HEK293 (cell line): ENCODE measurements at regions not wholly inside any gene's neighbourhood (a gene's known extent, or its start where the extent isn't known, plus 50 kb on each side); places are given as distances from the start of the nearest gene placed in this dataset.

Experiments
- CTCF ChIA-PET: fragments of 350-600 bp; formaldehyde crosslinking; extraction: SDS; loops from one replicate; lab custom pipeline; 2021; ENCODE audit warnings: antibody characterized with exemption; lab: Yijun Ruan, JAX
- POLR2A ChIA-PET: fragments of 300-600 bp; formaldehyde crosslinking; extraction: SDS; loops from one replicate; lab custom pipeline; 2020; ENCODE audit warnings: antibody characterized with exemption, inconsistent platforms; lab: Yijun Ruan, JAX
- H3K27ac ChIP-seq: fragments of 200-500 bp; sonication (Bioruptor generic); 2 replicates; pipeline ENCODE4 v1.5.1; 2014; ENCODE audit warnings: low read depth, low read length, control low read depth, inconsistent platforms; ENCODE audit errors: extremely low read depth
- H3K36me3 ChIP-seq, 2 experiments: fragments of 200-500 bp in 1 of 2; sonication (Bioruptor generic) in 1 of 2; 1 replicate in 1 of 2; 2 replicates in 1 of 2; pipeline ENCODE4 v1.5.1; 2014 to 2017; ENCODE audit warnings: inconsistent platforms in 2 of 2, low read length in 2 of 2; ENCODE audit not compliant: control insufficient read depth in 2 of 2, insufficient read depth in 1 of 2
- H3K4me1 ChIP-seq: fragments of 200-500 bp; sonication (Bioruptor generic); 2 replicates; pipeline ENCODE4 v1.5.1; 2014; ENCODE audit warnings: mild to moderate bottlenecking, low read length, inconsistent platforms; ENCODE audit not compliant: control insufficient read depth, insufficient read depth
- H3K4me3 ChIP-seq: 2 replicates; pipeline ENCODE4 v1.5.1; 2011; ENCODE audit warnings: low read depth, mild to moderate bottlenecking, control low read depth, low read length, moderate library complexity
- H3K9me3 ChIP-seq: fragments of 200-500 bp; sonication (Bioruptor generic); 2 replicates; pipeline ENCODE4 v1.5.1; 2014; ENCODE audit warnings: low read depth, low read length, inconsistent platforms; ENCODE audit not compliant: control insufficient read depth, insufficient read depth
- AEBP2 ChIP-seq: fragments of 450-650 bp; formaldehyde crosslinking; IDR thresholded peaks from 2 replicates; pipeline ENCODE4 v1.5.1; 2016; ENCODE audit warnings: missing biosample characterization, missing genetic modification characterization, borderline replicate concordance
- GFI1B ChIP-seq: fragments of 450-650 bp; formaldehyde crosslinking; IDR thresholded peaks from 2 replicates; pipeline ENCODE4 v1.5.1; 2016; ENCODE audit warnings: missing biosample characterization, missing genetic modification characterization
- KLF1 ChIP-seq: fragments of 450-650 bp; formaldehyde crosslinking; IDR thresholded peaks from 2 replicates; pipeline ENCODE4 v1.5.1; 2016; ENCODE audit warnings: missing biosample characterization, missing genetic modification characterization
- OSR2 ChIP-seq: fragments of 450-650 bp; formaldehyde crosslinking; IDR thresholded peaks from 2 replicates; pipeline ENCODE4 v1.5.1; 2016; ENCODE audit warnings: missing biosample characterization, missing genetic modification characterization
- SP2 ChIP-seq: fragments of 450-650 bp; formaldehyde crosslinking; IDR thresholded peaks from 2 replicates; pipeline ENCODE4 v1.5.1; 2016; ENCODE audit warnings: missing biosample characterization, missing genetic modification characterization
- ZBTB1 ChIP-seq: fragments of 450-650 bp; formaldehyde crosslinking; IDR thresholded peaks from 2 replicates; pipeline ENCODE4 v1.5.1; 2016; ENCODE audit warnings: missing biosample characterization, missing genetic modification characterization
- ZBTB8A ChIP-seq: fragments of 450-650 bp; formaldehyde crosslinking; IDR thresholded peaks from 2 replicates; pipeline ENCODE4 v1.5.1; 2016; ENCODE audit warnings: missing biosample characterization, missing genetic modification characterization
- ZNF114 ChIP-seq: fragments of 450-650 bp; formaldehyde crosslinking; IDR thresholded peaks from 2 replicates; pipeline ENCODE4 v1.5.0; 2017; ENCODE audit warnings: missing biosample characterization, missing genetic modification characterization
- ZNF16 ChIP-seq: fragments of 450-650 bp; formaldehyde crosslinking; IDR thresholded peaks from 2 replicates; pipeline ENCODE4 v1.5.1; 2016; ENCODE audit warnings: low read depth, missing biosample characterization, missing genetic modification characterization
- ZNF23 ChIP-seq: fragments of 450-650 bp; formaldehyde crosslinking; IDR thresholded peaks from 2 replicates; pipeline ENCODE4 v1.5.1; 2016; ENCODE audit warnings: missing biosample characterization, missing genetic modification characterization, borderline replicate concordance
- ZNF248 ChIP-seq: fragments of 450-650 bp; formaldehyde crosslinking; IDR thresholded peaks from 2 replicates; pipeline ENCODE4 v1.5.1; 2017; ENCODE audit warnings: missing biosample characterization, missing genetic modification characterization
- ZNF274 ChIP-seq, 2 experiments: fragments of 200-500 bp in 1 of 2; fragments of 450-650 bp in 1 of 2; sonication (Bioruptor generic) in 1 of 2; formaldehyde crosslinking in 1 of 2; IDR thresholded peaks; 2 replicates each; pipeline versions ENCODE4 v1.5.1 to v1.6.1; 2014 to 2016; ENCODE audit warnings: borderline replicate concordance in 1 of 2, inconsistent platforms in 1 of 2, low read length in 1 of 2, missing biosample characterization in 1 of 2, missing genetic modification characterization in 1 of 2
- ZNF311 ChIP-seq: fragments of 450-650 bp; formaldehyde crosslinking; IDR thresholded peaks from 2 replicates; pipeline ENCODE4 v1.5.1; 2017; ENCODE audit warnings: missing biosample characterization, missing genetic modification characterization, borderline replicate concordance
- ZNF324 ChIP-seq: fragments of 450-650 bp; formaldehyde crosslinking; IDR thresholded peaks from 2 replicates; pipeline ENCODE4 v1.5.1; 2016; ENCODE audit warnings: missing biosample characterization, missing genetic modification characterization
- ZNF354C ChIP-seq: fragments of 450-650 bp; formaldehyde crosslinking; IDR thresholded peaks from 2 replicates; pipeline ENCODE4 v1.5.1; 2016; ENCODE audit warnings: missing biosample characterization, missing genetic modification characterization, low read depth, borderline replicate concordance
- ZNF391 ChIP-seq: fragments of 450-650 bp; formaldehyde crosslinking; IDR thresholded peaks from 2 replicates; pipeline ENCODE4 v1.5.1; 2016; ENCODE audit warnings: low read depth, missing biosample characterization, missing genetic modification characterization, borderline replicate concordance
- ZNF555 ChIP-seq: fragments of 450-650 bp; formaldehyde crosslinking; conservative IDR thresholded peaks from 2 replicates; pipeline ENCODE4 v1.5.1; 2017; ENCODE audit warnings: missing biosample characterization, mild to moderate bottlenecking, missing genetic modification characterization, inconsistent platforms
- ZNF585B ChIP-seq: fragments of 450-650 bp; formaldehyde crosslinking; IDR thresholded peaks from 2 replicates; pipeline ENCODE4 v1.5.1; 2016; ENCODE audit warnings: missing biosample characterization, missing genetic modification characterization
- ZNF600 ChIP-seq: fragments of 450-650 bp; formaldehyde crosslinking; IDR thresholded peaks from 2 replicates; pipeline ENCODE4 v1.5.1; 2016; ENCODE audit warnings: missing biosample characterization, missing genetic modification characterization
- ZNF639 ChIP-seq: fragments of 450-650 bp; formaldehyde crosslinking; IDR thresholded peaks from 2 replicates; pipeline ENCODE4 v1.5.1; 2016; ENCODE audit warnings: missing biosample characterization, missing genetic modification characterization
- TF ChIP-seq, protein P1 (sequence below): fragments of 450-650 bp; formaldehyde crosslinking; IDR thresholded peaks from 2 replicates; pipeline ENCODE4 v1.5.1; 2016; ENCODE audit warnings: missing biosample characterization, missing genetic modification characterization
- TF ChIP-seq, protein P2 (sequence below): fragments of 450-650 bp; formaldehyde crosslinking; optimal IDR thresholded peaks from 2 replicates; pipeline ENCODE3; 2016; ENCODE audit warnings: missing biosample characterization, mild to moderate bottlenecking, missing genetic modification characterization
- TF ChIP-seq, protein P3 (sequence below): fragments of 450-650 bp; formaldehyde crosslinking; IDR thresholded peaks from 2 replicates; pipeline ENCODE4 v1.5.0; 2017; ENCODE audit warnings: missing biosample characterization, missing genetic modification characterization, borderline replicate concordance

- Histone ChIP-seq H3K27ac (no peak overlapping the region), H3K4me1 (no peaks in the 10 kb centered on the region), H3K36me3 (no peaks in the 10 kb centered on the region), H3K4me3 (no peak overlapping the region), H3K9me3 (no peaks in the 10 kb centered on the region)
- no peak for TF ChIP-seq ZNF324 (tag by site-specific recombination)
- TF ChIP-seq, protein P1, sequence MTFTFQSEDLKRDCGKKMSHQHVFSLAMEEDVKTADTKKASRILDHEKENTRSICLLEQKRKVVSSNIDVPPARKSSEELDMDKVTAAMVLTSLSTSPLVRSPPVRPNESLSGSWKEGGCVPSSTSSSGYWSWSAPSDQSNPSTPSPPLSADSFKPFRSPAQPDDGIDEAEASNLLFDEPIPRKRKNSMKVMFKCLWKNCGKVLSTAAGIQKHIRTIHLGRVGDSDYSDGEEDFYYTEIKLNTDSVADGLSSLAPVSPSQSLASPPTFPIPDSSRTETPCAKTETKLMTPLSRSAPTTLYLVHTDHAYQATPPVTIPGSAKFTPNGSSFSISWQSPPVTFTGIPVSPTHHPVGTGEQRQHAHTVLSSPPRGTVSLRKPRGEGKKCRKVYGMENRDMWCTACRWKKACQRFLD (tag by site-specific recombination) = no peak
- no peak for TF ChIP-seq ZBTB1 (tag by site-specific recombination)
- TF ChIP-seq ZNF391 (tag by site-specific recombination) = no peak
- no peak for TF ChIP-seq ZNF585B (tag by site-specific recombination)
- TF ChIP-seq ZNF114 (tag by site-specific recombination) = no peak
- no peak for TF ChIP-seq GFI1B (tag by site-specific recombination)
- TF ChIP-seq ZNF274 (IDR thresholded peaks at IDR 0.05; ENCODE audit: low read length) = no peak
- no peak for TF ChIP-seq ZNF274 (tag by site-specific recombination; IDR thresholded peaks at IDR 0.05; ENCODE audit: borderline replicate concordance)
- TF ChIP-seq, protein P2, sequence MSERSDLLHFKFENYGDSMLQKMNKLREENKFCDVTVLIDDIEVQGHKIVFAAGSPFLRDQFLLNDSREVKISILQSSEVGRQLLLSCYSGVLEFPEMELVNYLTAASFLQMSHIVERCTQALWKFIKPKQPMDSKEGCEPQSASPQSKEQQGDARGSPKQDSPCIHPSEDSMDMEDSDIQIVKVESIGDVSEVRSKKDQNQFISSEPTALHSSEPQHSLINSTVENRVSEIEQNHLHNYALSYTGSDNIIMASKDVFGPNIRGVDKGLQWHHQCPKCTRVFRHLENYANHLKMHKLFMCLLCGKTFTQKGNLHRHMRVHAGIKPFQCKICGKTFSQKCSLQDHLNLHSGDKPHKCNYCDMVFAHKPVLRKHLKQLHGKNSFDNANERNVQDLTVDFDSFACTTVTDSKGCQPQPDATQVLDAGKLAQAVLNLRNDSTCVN (tag by site-specific recombination) = no peak
- TF ChIP-seq ZNF354C (tag by site-specific recombination) = no peak
- TF ChIP-seq ZNF311 (tag by site-specific recombination) = no peak
- no peak for TF ChIP-seq ZNF248
- ChIA-PET POLR2A (no interaction called here), CTCF (no interaction called here)
These were observed 320.1 kb downstream of the ZNF621 start for GRCh38 chr3:40844896-40845295.

GRCh38 chr3:40845447-40845846 lies 320.7 kb downstream of the ZNF621 start:
- Histone ChIP-seq H3K4me3 (no peak overlapping the region), H3K27ac (no peak overlapping the region), H3K4me1 (no peaks in the 10 kb centered on the region), H3K9me3 (no peaks in the 10 kb centered on the region), H3K36me3 (no peaks in the 10 kb centered on the region)
- ChIA-PET CTCF (no interaction called here), POLR2A (no interaction called here)
- TF ChIP-seq OSR2 (tag by site-specific recombination) = no peak
- no peak for TF ChIP-seq ZBTB8A
- no peak for TF ChIP-seq ZNF639 (tag by site-specific recombination)
- no peak for TF ChIP-seq ZNF600 (tag by site-specific recombination)
- TF ChIP-seq AEBP2 = no peak
- no peak for TF ChIP-seq ZNF23 (tag by site-specific recombination)
- no peak for TF ChIP-seq KLF1 (tag by site-specific recombination)
- TF ChIP-seq ZNF555 (tag by site-specific recombination) = no peak
- TF ChIP-seq ZNF16 = no peak
- no peak for TF ChIP-seq SP2 (tag by site-specific recombination)
- TF ChIP-seq, protein P3, sequence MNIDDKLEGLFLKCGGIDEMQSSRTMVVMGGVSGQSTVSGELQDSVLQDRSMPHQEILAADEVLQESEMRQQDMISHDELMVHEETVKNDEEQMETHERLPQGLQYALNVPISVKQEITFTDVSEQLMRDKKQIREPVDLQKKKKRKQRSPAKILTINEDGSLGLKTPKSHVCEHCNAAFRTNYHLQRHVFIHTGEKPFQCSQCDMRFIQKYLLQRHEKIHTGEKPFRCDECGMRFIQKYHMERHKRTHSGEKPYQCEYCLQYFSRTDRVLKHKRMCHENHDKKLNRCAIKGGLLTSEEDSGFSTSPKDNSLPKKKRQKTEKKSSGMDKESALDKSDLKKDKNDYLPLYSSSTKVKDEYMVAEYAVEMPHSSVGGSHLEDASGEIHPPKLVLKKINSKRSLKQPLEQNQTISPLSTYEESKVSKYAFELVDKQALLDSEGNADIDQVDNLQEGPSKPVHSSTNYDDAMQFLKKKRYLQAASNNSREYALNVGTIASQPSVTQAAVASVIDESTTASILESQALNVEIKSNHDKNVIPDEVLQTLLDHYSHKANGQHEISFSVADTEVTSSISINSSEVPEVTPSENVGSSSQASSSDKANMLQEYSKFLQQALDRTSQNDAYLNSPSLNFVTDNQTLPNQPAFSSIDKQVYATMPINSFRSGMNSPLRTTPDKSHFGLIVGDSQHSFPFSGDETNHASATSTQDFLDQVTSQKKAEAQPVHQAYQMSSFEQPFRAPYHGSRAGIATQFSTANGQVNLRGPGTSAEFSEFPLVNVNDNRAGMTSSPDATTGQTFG (tag by site-specific recombination) = no peak
